OCI-LY7 (cell line): ENCODE measurements at regions not wholly inside any gene's neighbourhood (a gene's known extent, or its start where the extent isn't known, plus 50 kb on each side); places are given as distances from the start of the nearest gene placed in this dataset.

Experiments
- BruUV-seq: library from RNA; stranded (reverse); fragments of 400-500 nt; replicated peaks from 2 replicates; lab custom pipeline; 2021; lab: Mats Ljungman, UMichigan
- CTCF ChIA-PET: fragments of 300-600 bp; sonication (Branson Sonifier 250); formaldehyde crosslinking; loops from one replicate; lab custom pipeline; 2022; ENCODE audit warnings: antibody characterized with exemption; ENCODE audit not compliant: unreplicated experiment; lab: Charles Lee
- POLR2A ChIA-PET: fragments of 300-600 bp; sonication (Branson Sonifier 250); formaldehyde crosslinking; loops from one replicate; lab custom pipeline; 2022; ENCODE audit warnings: antibody characterized with exemption; lab: Charles Lee
- DNase-seq: peaks from one replicate; pipeline ENCODE4 v3.0.0-alpha.2; 2015; ENCODE audit warnings: low spot score
- H2AFZ ChIP-seq: fragments of 200-600 bp; sonication (generic), shearing (Covaris generic); 2 replicates; pipeline ENCODE4 v1.6.1; 2014; ENCODE audit warnings: mild to moderate bottlenecking, antibody characterized with exemption, low read length, moderate library complexity
- H3K27ac ChIP-seq: fragments of 200-600 bp; sonication (generic); 2 replicates; pipeline ENCODE4 v1.5.1; 2014; ENCODE audit warnings: mixed run types, low read depth, mild to moderate bottlenecking, moderate library complexity, low read length, inconsistent platforms; ENCODE audit not compliant: poor library complexity, severe bottlenecking
- H3K36me3 ChIP-seq: fragments of 200-600 bp; sonication (generic); 2 replicates; pipeline ENCODE4 v1.6.1; 2014; ENCODE audit warnings: mild to moderate bottlenecking, antibody characterized with exemption, low read length, moderate library complexity, mixed read lengths; ENCODE audit not compliant: insufficient read depth
- H3K4me1 ChIP-seq: fragments of 200-600 bp; sonication (generic); 2 replicates; pipeline ENCODE4 v1.5.1; 2014; ENCODE audit warnings: mild to moderate bottlenecking, low read length; ENCODE audit not compliant: insufficient read depth, poor library complexity, severe bottlenecking
- H3K4me2 ChIP-seq: fragments of 200-600 bp; sonication (generic); 2 replicates; pipeline ENCODE4 v1.6.1; 2014; ENCODE audit warnings: mild to moderate bottlenecking, low read length
- H3K4me3 ChIP-seq: fragments of 200-600 bp; sonication (generic); 2 replicates; pipeline ENCODE4 v1.5.1; 2014; ENCODE audit warnings: mild to moderate bottlenecking, low read depth, low read length; ENCODE audit not compliant: poor library complexity, severe bottlenecking
- H3K79me2 ChIP-seq: fragments of 200-600 bp; sonication (generic); 2 replicates; pipeline ENCODE4 v1.6.1; 2016; ENCODE audit warnings: low read depth, mild to moderate bottlenecking, low read length, moderate library complexity, mixed read lengths; ENCODE audit not compliant: insufficient read depth
- H3K9me2 ChIP-seq: fragments of 200-600 bp; sonication (generic); 2 replicates; pipeline ENCODE4 v1.6.1; 2016; ENCODE audit warnings: mild to moderate bottlenecking, low read length, mixed read lengths; ENCODE audit not compliant: insufficient read depth
- H3K9me3 ChIP-seq: fragments of 200-600 bp; sonication (generic); 2 replicates; pipeline ENCODE4 v1.6.1; 2014; ENCODE audit warnings: mild to moderate bottlenecking, mixed run types, low read length, mixed read lengths
- H4K20me1 ChIP-seq: fragments of 200-600 bp; sonication (generic); 2 replicates; pipeline ENCODE4 v1.6.1; 2014; ENCODE audit warnings: mild to moderate bottlenecking, antibody characterized with exemption, low read length, moderate library complexity, mixed read lengths; ENCODE audit not compliant: insufficient read depth
- EZH2phosphoT487 ChIP-seq: fragments of 200-600 bp; sonication (generic); IDR thresholded peaks from 2 replicates; pipeline ENCODE4 v1.6.1; 2018; ENCODE audit warnings: low read depth, borderline replicate concordance, mild to moderate bottlenecking, mixed run types, antibody characterized with exemption, low read length, moderate library complexity, mixed read lengths
- intact Hi-C: fragments of 100-400 bp; cut with micrococcal nuclease; formaldehyde crosslinking; loops from one replicate; pipeline ENCODE4 v1.10.0; 2022; ENCODE audit not compliant: unreplicated experiment
- TF ChIP-seq, protein P1 (sequence below): fragments of 200-600 bp; sonication (generic); conservative IDR thresholded peaks from 2 replicates; pipeline ENCODE4 v1.5.1; 2014; ENCODE audit warnings: mild to moderate bottlenecking, antibody characterized with exemption, low read length, moderate library complexity, mixed read lengths

DNA sequence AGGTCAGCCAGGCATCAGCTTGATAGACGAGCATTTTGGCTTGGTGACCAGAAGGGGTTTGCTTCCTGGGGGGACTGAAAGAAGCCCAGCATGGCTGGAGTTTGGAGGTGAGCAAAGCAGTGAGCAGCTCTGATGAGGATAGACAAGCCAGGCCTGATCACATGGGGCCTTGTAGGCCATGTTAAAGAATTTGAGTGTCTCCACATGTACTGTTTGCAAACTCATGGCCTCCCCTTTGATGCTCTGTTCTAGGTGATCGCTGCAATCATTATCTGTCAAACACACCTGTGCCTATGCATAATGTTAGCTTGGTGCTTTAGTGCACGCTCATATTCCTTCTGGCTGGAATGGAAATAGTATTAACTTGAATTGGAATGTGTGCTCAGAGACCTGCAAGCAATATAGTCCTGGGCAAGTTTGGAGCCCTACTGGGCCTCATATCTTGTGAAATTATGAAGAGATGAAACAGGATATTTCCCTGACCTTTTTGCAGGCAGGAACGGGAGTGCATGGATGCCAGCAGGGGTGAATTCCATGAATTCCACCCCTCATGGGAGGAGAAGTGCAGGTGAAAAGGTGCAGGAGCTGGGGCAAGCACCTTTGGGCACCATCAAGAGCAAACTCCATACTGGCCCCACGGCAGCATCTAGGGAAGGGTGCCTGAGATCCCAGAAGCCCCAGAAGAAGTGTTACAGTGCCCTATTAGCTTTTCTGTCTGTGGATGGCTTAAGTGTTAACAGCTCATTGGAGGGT is 480.5 kb downstream of the EPM2A start:
- DNase-seq = no peak

DNA sequence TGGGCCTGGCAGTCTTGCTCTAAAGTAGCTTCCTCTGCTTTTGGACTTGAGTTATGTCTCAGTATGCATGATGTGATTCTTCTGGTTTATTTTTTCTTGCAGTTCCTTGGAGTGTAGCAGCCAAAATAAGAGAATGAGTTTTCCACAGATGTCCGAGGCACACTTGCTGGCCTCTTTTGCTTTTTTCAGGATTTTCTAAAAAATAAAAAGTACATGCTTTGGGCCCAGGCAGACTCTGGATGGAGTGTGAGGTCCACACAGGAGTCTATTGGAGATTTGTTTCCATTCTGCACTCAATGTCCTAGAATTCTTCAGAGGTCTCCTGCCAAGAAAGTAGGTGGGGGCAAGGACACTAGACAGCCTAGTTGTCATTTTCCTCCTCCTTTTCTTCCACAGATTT is 477.6 kb downstream of the EPM2A start:
- ChIA-PET POLR2A (interaction anchor here (1.0 kb wide), 1 partner anchor 19 kb away, joined by 3 read pairs; no protein-coding TSS in a partner anchor), CTCF (no interaction called here)
- H3K4me2 ChIP-seq = no peak overlapping the region
- intact Hi-C loops = no loop called here
- H2AFZ ChIP-seq = no peak overlapping the region
- H3K9me3 ChIP-seq = no peaks in the 10 kb centered on the region
- DNase-seq = no peak
- H3K27ac ChIP-seq = no peak overlapping the region
- no peaks in the 10 kb centered on the region for H3K9me2 ChIP-seq
- no peaks in the 10 kb centered on the region for H3K79me2 ChIP-seq
- BruUV-seq = no TSS peak
- no peak for TF ChIP-seq EZH2phosphoT487
- TF ChIP-seq, protein P1, sequence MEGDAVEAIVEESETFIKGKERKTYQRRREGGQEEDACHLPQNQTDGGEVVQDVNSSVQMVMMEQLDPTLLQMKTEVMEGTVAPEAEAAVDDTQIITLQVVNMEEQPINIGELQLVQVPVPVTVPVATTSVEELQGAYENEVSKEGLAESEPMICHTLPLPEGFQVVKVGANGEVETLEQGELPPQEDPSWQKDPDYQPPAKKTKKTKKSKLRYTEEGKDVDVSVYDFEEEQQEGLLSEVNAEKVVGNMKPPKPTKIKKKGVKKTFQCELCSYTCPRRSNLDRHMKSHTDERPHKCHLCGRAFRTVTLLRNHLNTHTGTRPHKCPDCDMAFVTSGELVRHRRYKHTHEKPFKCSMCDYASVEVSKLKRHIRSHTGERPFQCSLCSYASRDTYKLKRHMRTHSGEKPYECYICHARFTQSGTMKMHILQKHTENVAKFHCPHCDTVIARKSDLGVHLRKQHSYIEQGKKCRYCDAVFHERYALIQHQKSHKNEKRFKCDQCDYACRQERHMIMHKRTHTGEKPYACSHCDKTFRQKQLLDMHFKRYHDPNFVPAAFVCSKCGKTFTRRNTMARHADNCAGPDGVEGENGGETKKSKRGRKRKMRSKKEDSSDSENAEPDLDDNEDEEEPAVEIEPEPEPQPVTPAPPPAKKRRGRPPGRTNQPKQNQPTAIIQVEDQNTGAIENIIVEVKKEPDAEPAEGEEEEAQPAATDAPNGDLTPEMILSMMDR = no peak
- no peaks in the 10 kb centered on the region for H3K36me3 ChIP-seq
- no peaks in the 10 kb centered on the region for H4K20me1 ChIP-seq
- H3K4me3 ChIP-seq = no peak overlapping the region
- H3K4me1 ChIP-seq = no peaks in the 10 kb centered on the region

More for the DNA sequence above, 480.5 kb downstream of the EPM2A start:
- ChIA-PET POLR2A (interaction anchor here (0.6 kb wide), 1 partner anchor 10 kb away, joined by 3 read pairs; no protein-coding TSS in a partner anchor), CTCF (no interaction called here)
- Histone ChIP-seq H3K4me2 (no peak overlapping the region), H3K9me3 (no peaks in the 10 kb centered on the region), H3K36me3 (no peaks in the 10 kb centered on the region), H3K4me3 (no peak overlapping the region), H4K20me1 (no peaks in the 10 kb centered on the region), H3K27ac (no peak overlapping the region), H3K4me1 (no peaks in the 10 kb centered on the region), H3K79me2 (no peaks in the 10 kb centered on the region), H2AFZ (no peak overlapping the region), H3K9me2 (no peaks in the 10 kb centered on the region)
- no peak for TF ChIP-seq EZH2phosphoT487
- TF ChIP-seq, protein P1 = no peak
- intact Hi-C loops = no loop called here
- no TSS peak for BruUV-seq

DNA sequence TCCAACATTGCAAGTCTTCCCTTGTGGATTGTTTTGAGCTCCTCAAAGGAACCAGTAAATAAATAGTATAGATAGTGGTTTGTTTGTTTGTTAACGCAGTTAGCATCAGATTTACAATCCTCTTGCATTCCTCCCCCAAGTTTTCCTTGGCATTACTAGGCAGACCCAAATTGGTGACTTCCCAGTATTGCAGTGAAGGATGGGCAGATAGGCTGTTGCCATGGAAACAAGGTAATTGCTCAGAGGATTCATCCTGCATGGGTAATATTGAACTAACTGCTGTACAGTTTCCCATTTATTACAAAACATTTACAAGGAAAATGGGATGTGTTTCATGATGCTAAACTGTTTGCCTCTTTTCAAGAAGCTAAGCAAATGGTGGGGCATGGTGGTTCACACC is 477.2 kb downstream of the EPM2A start:
- H3K4me2 ChIP-seq = no peak overlapping the region
- TF ChIP-seq, protein P1 = no peak
- TF ChIP-seq EZH2phosphoT487 = no peak
- no peaks in the 10 kb centered on the region for H3K4me1 ChIP-seq
- H3K79me2 ChIP-seq = no peaks in the 10 kb centered on the region
- H2AFZ ChIP-seq = no peak overlapping the region
- no peak overlapping the region for H3K27ac ChIP-seq
- CTCF ChIA-PET = no interaction called here
- DNase-seq = no peak
- POLR2A ChIA-PET = interaction anchor here (1.0 kb wide), 1 partner anchor 19 kb away, joined by 3 read pairs; no protein-coding TSS in a partner anchor
- BruUV-seq = no TSS peak
- no peak overlapping the region for H3K4me3 ChIP-seq
- H3K9me3 ChIP-seq = no peaks in the 10 kb centered on the region
- no peaks in the 10 kb centered on the region for H3K9me2 ChIP-seq
- intact Hi-C loops = no loop called here
- H3K36me3 ChIP-seq = no peaks in the 10 kb centered on the region
- no peaks in the 10 kb centered on the region for H4K20me1 ChIP-seq
